HG03095 (cell line): ENCODE measurements at regions not wholly inside any gene's neighbourhood (a gene's known extent, or its start where the extent isn't known, plus 50 kb on each side); places are given as distances from the start of the nearest gene placed in this dataset.

ENCODE experiments used
- ATAC-seq: cut with Tn5 transposase; IDR thresholded peaks from one replicate; pipeline ENCODE4 v1.9.1; 2021; ENCODE audit warnings: moderate library complexity; ENCODE audit not compliant: unreplicated experiment

- ATAC-seq: no peak
Measured at GRCh38 chr1:181383695-181384094, 99.6 kb upstream of the CACNA1E start.

GRCh38 chr1:181386340-181386739 lies 97.0 kb upstream of the CACNA1E start:
- ATAC-seq: no peak

DNA sequence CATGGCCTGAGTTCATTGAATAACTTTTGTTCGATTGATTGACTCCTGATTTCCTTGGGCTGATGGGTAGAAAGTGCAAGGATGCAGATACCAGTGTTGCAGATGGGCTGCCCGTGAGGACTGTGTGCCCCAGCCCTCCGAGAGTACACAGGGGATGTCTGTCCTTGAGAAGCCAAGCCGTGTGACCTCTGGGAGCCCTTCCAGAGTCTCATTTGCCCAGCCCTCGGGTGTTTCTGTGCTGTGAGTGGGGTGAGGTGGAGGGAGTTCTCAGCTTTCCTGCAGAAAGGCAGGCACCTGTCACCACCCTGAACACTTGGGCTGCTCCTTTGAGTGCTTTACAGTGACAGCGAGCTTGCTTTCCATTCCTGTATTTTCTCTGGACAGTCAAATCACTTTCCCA lies 96.4 kb upstream of the CACNA1E start:
- no peak for ATAC-seq

DNA sequence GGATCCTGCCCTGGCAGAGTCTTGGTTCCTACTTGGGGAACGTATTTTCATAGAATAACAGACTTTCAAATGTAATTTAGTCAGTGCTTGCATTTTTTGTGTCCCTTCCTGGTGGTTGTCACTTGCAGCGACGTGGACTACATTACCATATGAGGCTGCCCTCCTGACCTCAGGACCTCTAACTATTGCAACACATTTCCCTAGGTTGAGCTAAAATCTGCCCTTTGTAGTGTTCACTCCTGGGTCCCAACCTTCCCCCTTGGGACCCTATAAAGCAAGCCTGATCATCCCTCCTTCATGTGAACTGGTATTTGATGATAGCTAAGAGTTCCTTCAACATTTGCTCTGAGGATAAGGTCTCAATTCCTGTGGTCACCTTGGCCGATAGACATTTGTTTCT lies 95.6 kb upstream of the CACNA1E start:
- no peak for ATAC-seq

GRCh38 chr1:181390410-181391077 lies 92.8 kb upstream of the CACNA1E start:
- ATAC-seq: no peak

GRCh38 chr1:181391301-181391900 lies 91.9 kb upstream of the CACNA1E start:
- no peak for ATAC-seq

- no peak for ATAC-seq
Measured at GRCh38 chr1:181392133-181392532, 91.2 kb upstream of the CACNA1E start.

DNA sequence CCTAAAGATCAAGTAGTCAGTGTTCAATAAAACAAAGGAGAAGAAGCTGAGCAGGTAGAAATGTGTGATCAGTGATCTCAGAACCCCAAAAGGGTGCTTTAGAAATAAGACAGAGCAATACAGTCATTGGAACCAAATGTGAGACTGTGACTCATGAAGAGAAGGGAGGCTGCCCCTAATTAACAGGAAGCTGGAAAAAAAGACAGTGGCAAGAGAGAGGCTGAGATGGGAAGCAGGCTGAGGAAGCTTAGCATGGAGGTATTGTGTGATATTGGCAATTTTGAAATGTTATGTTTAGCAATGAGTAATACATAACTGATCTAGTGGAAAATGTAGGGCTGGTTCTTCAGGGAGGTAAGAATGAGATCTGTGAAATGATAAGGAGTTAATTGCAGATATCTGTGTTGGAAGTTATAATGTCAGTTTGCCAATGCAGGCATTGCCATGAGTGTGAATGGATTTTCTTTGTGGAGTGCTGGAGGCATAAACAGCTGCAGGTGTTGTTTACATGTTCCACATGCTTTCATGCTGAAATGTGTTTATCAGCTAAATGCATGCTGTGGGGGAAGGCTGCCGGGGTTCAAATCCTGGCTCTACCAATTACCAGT lies 90.6 kb upstream of the CACNA1E start:
- ATAC-seq: no peak

DNA sequence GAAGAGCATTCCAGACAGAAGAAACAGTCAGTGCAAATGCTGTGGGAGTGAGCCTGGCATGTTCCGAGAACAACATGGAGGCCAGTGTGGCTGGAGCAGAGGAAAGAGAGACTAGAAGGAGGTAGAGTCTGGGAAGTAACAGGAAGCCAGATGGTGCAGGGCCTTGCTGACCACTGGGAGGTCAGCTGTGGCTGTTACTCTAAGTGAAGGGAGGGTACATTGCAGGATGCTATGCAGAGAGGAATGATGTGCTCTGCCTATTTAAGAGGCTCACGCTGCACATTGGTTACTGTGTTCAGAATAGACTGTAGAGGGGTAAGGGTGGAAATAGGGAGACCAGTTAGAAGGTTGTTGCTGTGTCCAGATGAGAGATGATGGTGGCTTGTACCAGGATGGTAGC lies 88.6 kb upstream of the CACNA1E start:
- ATAC-seq: no peak

DNA sequence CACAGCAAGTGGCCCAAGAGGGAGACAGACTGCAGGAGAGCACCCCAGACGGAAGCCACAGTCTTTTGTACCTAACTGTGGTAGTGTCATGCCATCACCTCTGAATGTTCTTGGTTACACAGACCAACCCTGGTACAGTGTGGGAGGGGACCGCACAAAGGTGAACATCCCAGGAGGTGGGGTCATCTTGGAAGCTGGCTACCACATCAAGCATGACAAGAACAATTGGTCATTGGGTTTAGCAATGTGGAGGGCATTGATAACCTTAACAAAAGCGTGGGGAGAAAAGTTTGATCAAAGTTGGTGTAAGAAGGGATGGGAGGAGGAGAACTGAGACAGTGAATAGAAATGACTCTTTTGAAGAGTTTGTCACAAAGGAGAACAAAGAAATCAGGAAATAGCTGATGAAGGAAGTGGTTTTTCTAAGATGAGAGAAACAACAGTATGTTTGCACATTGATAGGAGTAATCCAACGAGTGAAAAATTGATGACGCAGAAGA lies 87.1 kb upstream of the CACNA1E start:
- ATAC-seq: no peak

DNA sequence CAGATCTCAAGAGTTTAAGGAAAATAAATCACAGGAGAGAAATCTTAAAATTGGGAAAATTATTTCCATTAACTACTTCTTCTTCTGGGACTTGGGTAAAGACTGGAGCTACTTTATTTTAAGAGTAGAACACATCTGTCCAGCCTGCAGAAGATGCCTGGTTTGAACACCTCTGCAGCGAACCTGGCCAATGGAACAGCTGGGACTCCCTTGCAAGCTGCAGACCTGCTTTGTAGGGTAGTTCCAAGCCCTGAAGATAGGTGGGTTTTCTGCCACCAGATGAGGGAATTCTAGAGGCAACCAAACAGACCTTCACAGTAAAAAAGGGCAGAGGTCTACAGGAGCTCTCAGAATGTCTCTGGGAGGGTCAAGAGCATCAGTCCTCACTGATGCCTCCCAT lies 86.5 kb upstream of the CACNA1E start:
- no peak for ATAC-seq

DNA sequence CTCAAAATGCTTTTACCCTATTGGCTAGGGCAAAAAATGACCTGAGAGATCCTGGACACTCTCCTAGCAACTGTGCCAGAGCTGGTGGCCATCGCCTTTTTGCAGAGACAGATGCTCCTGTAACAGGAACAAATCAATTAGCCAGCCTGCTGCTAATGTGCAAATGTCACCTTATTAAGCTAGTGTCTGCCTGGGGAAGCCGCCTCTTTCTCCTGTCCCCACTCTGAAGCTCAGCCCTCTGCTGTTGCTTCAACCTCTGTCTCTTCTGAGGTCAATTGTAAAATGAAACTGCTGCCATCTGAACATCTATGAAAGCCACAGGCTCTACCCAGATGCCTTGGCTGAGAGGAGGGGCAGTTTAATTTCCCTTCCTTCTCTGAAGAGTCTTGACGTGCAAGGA lies 85.5 kb upstream of the CACNA1E start:
- ATAC-seq: peak; percentile 53

GRCh38 chr1:181398544-181398943 lies 84.8 kb upstream of the CACNA1E start:
- ATAC-seq: peak; percentile 93

- ATAC-seq: no peak
Measured at GRCh38 chr1:181405584-181405983, 77.7 kb upstream of the CACNA1E start.

GRCh38 chr1:181406989-181407388 lies 76.3 kb upstream of the CACNA1E start:
- no peak for ATAC-seq

DNA sequence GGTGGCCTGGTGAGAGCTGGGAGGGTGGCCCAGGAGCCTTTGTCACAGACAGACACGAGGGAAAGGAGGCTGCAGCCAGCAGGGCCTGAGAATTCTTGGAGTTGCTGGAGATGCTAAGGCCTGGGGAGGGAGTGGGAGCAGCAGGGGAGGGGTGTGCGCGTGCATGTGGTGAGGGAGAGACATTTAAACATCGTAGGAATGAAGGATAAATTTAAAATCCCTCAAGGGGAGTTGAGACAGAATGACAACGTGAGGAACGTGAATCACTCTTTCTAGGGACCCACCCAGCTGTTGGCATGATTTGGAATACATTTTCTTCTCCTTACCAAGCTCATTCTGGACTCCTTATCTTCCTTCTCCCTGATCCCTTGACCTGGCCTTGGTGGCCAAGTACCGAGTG lies 73.3 kb upstream of the CACNA1E start:
- ATAC-seq: no peak

DNA sequence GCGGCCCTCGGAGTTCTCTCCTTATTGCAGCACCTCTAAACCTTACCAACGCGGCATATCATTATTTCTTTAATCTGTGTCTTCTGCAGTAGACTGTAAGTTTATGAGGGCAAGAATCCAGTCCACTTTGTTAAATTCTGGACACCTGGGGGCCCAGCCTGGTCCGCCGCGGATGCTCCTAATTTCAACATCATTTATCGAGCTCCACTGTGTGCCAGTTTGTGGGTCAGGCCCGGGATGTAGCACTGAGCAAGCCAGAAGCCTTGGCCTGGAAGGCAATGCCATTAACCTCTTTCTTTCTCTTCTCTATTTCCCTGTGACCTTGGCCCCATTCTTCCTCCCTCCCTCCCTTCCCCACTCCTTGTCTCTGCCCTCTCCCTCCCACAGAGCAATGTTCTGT lies 70.6 kb upstream of the CACNA1E start:
- ATAC-seq: no peak

DNA sequence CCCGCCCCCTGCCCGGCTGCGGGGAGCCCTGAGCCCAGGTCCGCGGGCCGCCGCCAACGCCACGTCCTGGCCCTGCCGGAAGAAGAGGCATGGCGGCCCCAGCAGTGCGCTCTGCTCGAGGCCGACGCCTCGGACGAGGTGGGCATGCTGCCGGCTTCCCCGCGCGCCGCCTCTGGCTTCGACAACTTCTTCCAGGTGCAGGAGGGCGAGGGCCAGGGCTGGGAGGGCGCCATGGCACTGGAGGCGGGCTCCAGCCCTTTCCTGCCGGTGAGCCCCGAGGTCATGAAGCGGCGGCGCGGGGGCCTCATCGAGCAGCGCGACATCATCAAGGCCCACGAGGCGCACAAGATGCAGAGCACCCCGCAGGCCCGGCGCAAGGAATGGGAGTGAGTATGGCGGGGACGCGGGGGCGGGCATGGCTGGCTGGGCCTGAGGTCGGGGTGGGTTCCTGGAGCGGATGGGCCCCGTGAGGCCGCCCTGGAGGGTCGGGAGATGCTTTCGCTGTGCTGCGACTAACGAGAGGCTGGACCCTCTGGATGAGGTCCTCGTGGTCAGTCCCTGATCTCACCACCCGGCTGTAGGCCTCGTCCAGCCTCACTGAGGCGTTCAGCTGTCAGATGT lies 70.0 kb upstream of the CACNA1E start:
- no peak for ATAC-seq

GRCh38 chr1:181413836-181414235 lies 69.5 kb upstream of the CACNA1E start:
- no peak for ATAC-seq

GRCh38 chr1:181416268-181416860 lies 67.0 kb upstream of the CACNA1E start:
- no peak for ATAC-seq

- no peak for ATAC-seq
Measured at GRCh38 chr1:181417915-181418314, 65.4 kb upstream of the CACNA1E start.
